ENCODE measurements at regions not wholly inside any gene's neighbourhood (a gene's known extent, or its start where the extent isn't known, plus 50 kb on each side); places are given as distances from the start of the nearest gene placed in this dataset.

DNA sequence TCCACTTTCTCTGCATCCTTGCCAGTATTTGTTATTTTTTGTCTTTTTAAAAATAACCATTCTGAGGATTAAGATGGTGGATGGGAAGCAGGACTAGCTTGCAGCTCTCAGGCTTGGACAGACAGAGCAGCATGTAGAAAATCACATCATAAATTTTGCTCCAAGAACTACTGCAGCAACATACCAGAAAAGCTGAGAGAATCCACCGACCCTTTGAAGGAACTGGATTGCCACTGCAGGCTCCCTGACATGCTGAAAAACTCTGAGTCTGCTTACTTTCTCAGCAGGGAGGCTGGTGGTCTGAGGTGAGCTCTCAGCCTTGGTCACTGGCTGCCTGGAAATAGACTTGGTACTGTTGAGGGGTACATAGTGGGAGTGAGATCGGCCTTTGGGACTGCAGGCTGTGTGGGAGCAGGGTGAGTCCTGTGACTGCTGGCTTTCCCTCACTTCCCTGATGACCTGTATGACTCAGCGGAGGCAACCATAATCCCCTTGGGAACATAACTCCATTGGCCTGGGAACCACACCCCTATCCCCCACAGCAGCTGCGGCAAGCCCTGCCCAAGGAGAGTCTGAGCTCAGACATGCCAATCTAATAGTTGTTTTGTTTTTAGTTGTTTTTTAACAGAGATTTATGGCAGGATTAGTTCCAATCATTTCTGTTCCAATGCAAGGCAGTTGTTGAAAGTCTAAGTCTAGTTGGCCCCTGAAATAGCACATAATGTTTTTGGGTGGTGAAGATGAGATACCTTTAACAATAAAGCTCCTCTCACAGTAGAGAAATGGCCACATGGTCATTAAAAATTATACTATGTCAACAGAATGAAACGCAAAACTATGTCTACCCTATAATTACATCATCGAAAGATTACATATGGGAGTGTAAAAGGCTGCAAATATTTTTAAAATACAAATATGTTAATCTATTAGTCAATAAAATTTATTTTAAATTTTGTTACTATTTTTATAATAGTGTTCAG lies 414.2 kb upstream of the CHAC2 start:
- no peaks in the 10 kb centered on the region for H3K4me1 ChIP-seq
- 45 to 50% (median 49%) methylated on average over 6 of the region's 6 CpGs for WGBS, 3 donors
- intact Hi-C loops (cut with DNase I) = no loop called here
- peaks cover 8% of the 10 kb centered on the region for H3K9me3 ChIP-seq
- H3K4me3 ChIP-seq = no peak overlapping the region
- H3K36me3 ChIP-seq (ENCODE audit: insufficient read depth in 1 of 2, low read depth in 1 of 2) = no peaks in the 10 kb centered on the region
- no peak overlapping the region for H3K27ac ChIP-seq
- no peak for DNase-seq
- TF ChIP-seq, protein P1, sequence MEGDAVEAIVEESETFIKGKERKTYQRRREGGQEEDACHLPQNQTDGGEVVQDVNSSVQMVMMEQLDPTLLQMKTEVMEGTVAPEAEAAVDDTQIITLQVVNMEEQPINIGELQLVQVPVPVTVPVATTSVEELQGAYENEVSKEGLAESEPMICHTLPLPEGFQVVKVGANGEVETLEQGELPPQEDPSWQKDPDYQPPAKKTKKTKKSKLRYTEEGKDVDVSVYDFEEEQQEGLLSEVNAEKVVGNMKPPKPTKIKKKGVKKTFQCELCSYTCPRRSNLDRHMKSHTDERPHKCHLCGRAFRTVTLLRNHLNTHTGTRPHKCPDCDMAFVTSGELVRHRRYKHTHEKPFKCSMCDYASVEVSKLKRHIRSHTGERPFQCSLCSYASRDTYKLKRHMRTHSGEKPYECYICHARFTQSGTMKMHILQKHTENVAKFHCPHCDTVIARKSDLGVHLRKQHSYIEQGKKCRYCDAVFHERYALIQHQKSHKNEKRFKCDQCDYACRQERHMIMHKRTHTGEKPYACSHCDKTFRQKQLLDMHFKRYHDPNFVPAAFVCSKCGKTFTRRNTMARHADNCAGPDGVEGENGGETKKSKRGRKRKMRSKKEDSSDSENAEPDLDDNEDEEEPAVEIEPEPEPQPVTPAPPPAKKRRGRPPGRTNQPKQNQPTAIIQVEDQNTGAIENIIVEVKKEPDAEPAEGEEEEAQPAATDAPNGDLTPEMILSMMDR (IDR thresholded peaks at IDR 0.05) = no peak
- no peaks in the 10 kb centered on the region for H3K27me3 ChIP-seq (ENCODE audit: insufficient read depth in 3 of 3, low read length in 2 of 3)
- ATAC-seq = no peak

DNA sequence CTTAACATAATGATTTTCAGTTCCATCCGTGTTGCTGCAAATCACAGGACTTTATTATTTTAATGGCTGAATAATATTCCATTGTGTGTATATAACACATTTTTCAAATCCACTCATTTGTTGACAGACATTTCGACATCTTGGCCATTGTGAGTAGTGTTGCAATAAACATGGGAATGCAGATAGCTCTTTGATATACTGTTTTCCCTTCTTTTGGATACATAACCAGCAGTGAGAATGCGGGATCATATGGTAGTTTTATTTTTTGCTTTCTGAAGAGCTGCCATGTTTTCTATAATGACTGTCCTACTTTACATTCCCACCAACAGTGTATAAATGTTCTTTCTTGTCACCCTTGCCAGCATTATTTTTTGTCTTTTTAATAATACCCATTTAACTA lies 420.3 kb upstream of the CHAC2 start:
- H3K9me3 ChIP-seq = no peaks in the 10 kb centered on the region
- no peak overlapping the region for H3K27ac ChIP-seq
- intact Hi-C loops (cut with DNase I) = no loop called here
- H3K36me3 ChIP-seq (ENCODE audit: insufficient read depth in 1 of 2, low read depth in 1 of 2) = no peaks in the 10 kb centered on the region
- H3K27me3 ChIP-seq (ENCODE audit: insufficient read depth in 3 of 3, low read length in 2 of 3) = no peaks in the 10 kb centered on the region
- TF ChIP-seq, protein P1 (IDR thresholded peaks at IDR 0.05) = no peak
- H3K4me3 ChIP-seq = no peak overlapping the region
- no peak for ATAC-seq
- no peaks in the 10 kb centered on the region for H3K4me1 ChIP-seq
- DNase-seq = no peak
- WGBS, 3 donors = 76 to 79% (median 79%) methylated on average over 3 of the region's 3 CpGs

DNA sequence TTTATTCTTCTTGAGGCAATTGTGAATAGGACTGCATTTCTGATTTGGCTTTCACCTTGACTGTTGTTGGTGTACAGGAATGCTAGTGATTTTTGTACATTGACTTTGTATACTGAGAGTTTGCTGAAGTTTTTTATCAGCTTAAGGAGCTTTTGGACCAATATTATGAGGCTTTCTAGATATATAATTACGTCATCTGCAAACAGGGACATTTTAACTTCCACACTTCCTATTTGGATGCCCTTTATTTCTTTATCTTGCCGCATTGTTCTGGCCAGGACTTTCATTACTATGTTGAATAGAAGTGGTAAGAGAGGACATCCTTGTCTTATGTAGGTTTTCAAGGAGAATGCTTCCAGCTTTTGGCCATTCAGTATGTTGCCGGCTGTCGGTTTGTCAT lies 425.4 kb upstream of the CHAC2 start:
- Histone ChIP-seq H3K36me3 (ENCODE audit: insufficient read depth in 1 of 2, low read depth in 1 of 2) (no peaks in the 10 kb centered on the region), H3K4me3 (no peak overlapping the region), H3K4me1 (no peaks in the 10 kb centered on the region), H3K9me3 (no peaks in the 10 kb centered on the region), H3K27me3 (ENCODE audit: insufficient read depth in 3 of 3, low read length in 2 of 3) (no peaks in the 10 kb centered on the region), H3K27ac (no peak overlapping the region)
- intact Hi-C loops (cut with DNase I) = no loop called here
- no peak for DNase-seq
- TF ChIP-seq, protein P1 (IDR thresholded peaks at IDR 0.05) = no peak
- ATAC-seq = no peak
- WGBS, 3 donors = 91 to 94% (median 92%) methylated on average over 4 of the region's 4 CpGs

DNA sequence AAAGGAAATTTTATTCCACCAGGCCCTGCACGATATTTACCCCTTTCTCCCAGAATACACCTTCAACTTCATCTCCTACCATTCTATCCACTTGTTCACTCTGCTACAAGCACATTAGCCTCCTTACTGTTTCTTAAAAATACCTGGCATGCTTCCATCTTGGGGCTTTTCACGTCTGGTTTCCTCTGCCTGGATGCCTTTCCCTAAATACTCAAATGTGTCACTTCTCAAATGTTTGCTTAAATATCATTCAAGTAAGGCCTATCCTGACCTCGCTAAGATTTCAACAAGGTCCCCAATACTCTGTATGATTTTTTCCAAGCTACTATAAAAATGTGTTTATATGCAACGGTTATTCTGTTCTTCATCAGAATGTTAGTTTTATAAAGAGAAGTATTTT lies 433.0 kb upstream of the CHAC2 start:
- TF ChIP-seq, protein P1 (IDR thresholded peaks at IDR 0.05) = no peak
- WGBS, 3 donors = 52 to 60% (median 56%) methylated on average over 4 of the region's 4 CpGs
- DNase-seq (no peak), ATAC-seq (no peak)
- Histone ChIP-seq H3K27me3 (ENCODE audit: insufficient read depth in 3 of 3, low read length in 2 of 3) (no peaks in the 10 kb centered on the region), H3K4me1 (no peaks in the 10 kb centered on the region), H3K27ac (no peak overlapping the region), H3K9me3 (no peaks in the 10 kb centered on the region), H3K4me3 (no peak overlapping the region), H3K36me3 (ENCODE audit: insufficient read depth in 1 of 2, low read depth in 1 of 2) (no peaks in the 10 kb centered on the region)
- intact Hi-C loops (cut with DNase I) = no loop called here

Measured in psoas muscle (tissue), 7 donors.